Fibroblast of peridontal ligament (primary cell): ENCODE measurements at regions not wholly inside any gene's neighbourhood (a gene's known extent, or its start where the extent isn't known, plus 50 kb on each side); places are given as distances from the start of the nearest gene placed in this dataset.
"Not testable (repeated sequence)": the region's sequence is repeated elsewhere in the genome, so short reads cannot be mapped to it uniquely, and the experiment has no call there.

Experiments used
- DNase-seq: peaks from one replicate; pipeline ENCODE4 v3.0.0-alpha.2; 2010; ENCODE audit errors: extremely low read depth

GRCh38 chr18:10352671-10353070 lies 101.8 kb upstream of the APCDD1 start:
- DNase-seq: no peak

GRCh38 chr18:10353791-10354190 lies 100.6 kb upstream of the APCDD1 start:
- DNase-seq: peak; percentile 88

- DNase-seq: no peak
Measured at GRCh38 chr18:10354241-10354811, 100.1 kb upstream of the APCDD1 start.

- no peak for DNase-seq
Measured at GRCh38 chr18:10354890-10355289, 99.5 kb upstream of the APCDD1 start.

- not testable (repeated sequence) for DNase-seq
Measured at GRCh38 chr18:10356999-10357398, 97.4 kb upstream of the APCDD1 start.

GRCh38 chr18:10361660-10362059 lies 92.8 kb upstream of the APCDD1 start:
- no peak for DNase-seq

- no peak for DNase-seq
Measured at GRCh38 chr18:10365021-10365500, 89.4 kb upstream of the APCDD1 start.

GRCh38 chr18:10365901-10366300 lies 88.5 kb upstream of the APCDD1 start:
- no peak for DNase-seq

- no peak for DNase-seq
Measured at GRCh38 chr18:10367836-10368235, 86.6 kb upstream of the APCDD1 start.

GRCh38 chr18:10368456-10369453 lies 85.7 kb upstream of the APCDD1 start:
- DNase-seq: no peak

GRCh38 chr18:10370716-10371115 lies 83.7 kb upstream of the APCDD1 start:
- DNase-seq: no peak

- DNase-seq: no peak
Measured at GRCh38 chr18:10371165-10371564, 83.3 kb upstream of the APCDD1 start.

GRCh38 chr18:10374195-10374594 lies 80.2 kb upstream of the APCDD1 start:
- DNase-seq: no peak

- DNase-seq: no peak
Measured at GRCh38 chr18:10374636-10375293, 79.7 kb upstream of the APCDD1 start.

GRCh38 chr18:10376731-10377130 lies 77.7 kb upstream of the APCDD1 start:
- peak; percentile 21 for DNase-seq

GRCh38 chr18:10377956-10378355 lies 76.5 kb upstream of the APCDD1 start:
- peak; percentile 87 for DNase-seq

GRCh38 chr18:10378688-10379420 lies 75.6 kb upstream of the APCDD1 start:
- DNase-seq: peak; percentile 68

GRCh38 chr18:10379522-10379921 lies 74.9 kb upstream of the APCDD1 start:
- peak; percentile 65 for DNase-seq

- DNase-seq: no peak
Measured at GRCh38 chr18:10381516-10381915, 72.9 kb upstream of the APCDD1 start.

GRCh38 chr18:10381951-10382350 lies 72.5 kb upstream of the APCDD1 start:
- no peak for DNase-seq

- peak; percentile 21 for DNase-seq
Measured at GRCh38 chr18:10386049-10386448, 68.4 kb upstream of the APCDD1 start.

- DNase-seq: no peak
Measured at GRCh38 chr18:10386956-10387355, 67.5 kb upstream of the APCDD1 start.
